OCI-LY1 (cell line): ENCODE measurements at regions not wholly inside any gene's neighbourhood (a gene's known extent, or its start where the extent isn't known, plus 50 kb on each side); places are given as distances from the start of the nearest gene placed in this dataset.

Source experiments
- H2AFZ ChIP-seq: fragments of 200-600 bp; sonication (generic), shearing (Covaris generic); 2 replicates; pipeline ENCODE4 v1.6.0; 2014; ENCODE audit warnings: antibody characterized with exemption, mild to moderate bottlenecking, low read length
- H3F3A ChIP-seq: fragments of 200-600 bp; sonication (generic), shearing (Covaris generic); 2 replicates; pipeline ENCODE4 v1.6.0; 2014; ENCODE audit warnings: mild to moderate bottlenecking, antibody characterized with exemption, low read length, moderate library complexity; ENCODE audit not compliant: insufficient read depth
- H3K27ac ChIP-seq: fragments of 200-600 bp; sonication (generic); 2 replicates; pipeline ENCODE4 v1.5.1; 2014; ENCODE audit warnings: low read length, mixed run types, mild to moderate bottlenecking, low read depth; ENCODE audit not compliant: poor library complexity, severe bottlenecking
- H3K27me3 ChIP-seq: fragments of 200-600 bp; sonication (generic); 2 replicates; pipeline ENCODE4 v1.6.0; 2014; ENCODE audit warnings: antibody characterized with exemption, mild to moderate bottlenecking, low read length, moderate library complexity; ENCODE audit not compliant: insufficient read depth
- H3K36me3 ChIP-seq: fragments of 200-600 bp; sonication (generic); 2 replicates; pipeline ENCODE4 v1.6.1; 2014; ENCODE audit warnings: mild to moderate bottlenecking, antibody characterized with exemption, low read length, moderate library complexity, mixed read lengths; ENCODE audit not compliant: insufficient read depth
- H3K4me1 ChIP-seq: fragments of 200-600 bp; sonication (generic); 2 replicates; pipeline ENCODE4 v1.5.1; 2014; ENCODE audit warnings: mild to moderate bottlenecking, low read length, moderate library complexity; ENCODE audit not compliant: insufficient read depth, severe bottlenecking
- H3K4me2 ChIP-seq: fragments of 200-600 bp; sonication (generic), shearing (Covaris generic); 2 replicates; pipeline ENCODE4 v1.6.1; 2014; ENCODE audit warnings: low read length
- H3K4me3 ChIP-seq: fragments of 200-600 bp; sonication (generic); 2 replicates; pipeline ENCODE4 v1.5.1; 2014; ENCODE audit warnings: low read length, low read depth, mild to moderate bottlenecking, mixed read lengths; ENCODE audit not compliant: poor library complexity, severe bottlenecking
- H3K79me2 ChIP-seq: fragments of 200-600 bp; shearing (Covaris generic); 2 replicates; pipeline ENCODE4 v1.6.1; 2016; ENCODE audit warnings: mixed run types, low read length, mixed read lengths; ENCODE audit not compliant: insufficient read depth
- H3K9ac ChIP-seq: fragments of 200-600 bp; sonication (generic), shearing (Covaris generic); 2 replicates; pipeline ENCODE4 v1.6.1; 2014; ENCODE audit warnings: mild to moderate bottlenecking, low read length, mixed read lengths
- H3K9me2 ChIP-seq: fragments of 200-600 bp; sonication (generic), shearing (Covaris generic); 2 replicates; pipeline ENCODE4 v1.6.1; 2014; ENCODE audit warnings: low read depth, mild to moderate bottlenecking, low read length, mixed read lengths
- H3K9me3 ChIP-seq: fragments of 200-600 bp; shearing (Covaris generic); 2 replicates; pipeline ENCODE4 v1.6.1; 2014; ENCODE audit warnings: low read length, mixed read lengths
- H4K20me1 ChIP-seq: fragments of 200-600 bp; sonication (generic), shearing (Covaris generic); 2 replicates; pipeline ENCODE4 v1.6.0; 2016; ENCODE audit warnings: mild to moderate bottlenecking, low read length; ENCODE audit not compliant: insufficient read depth
- EZH2 ChIP-seq: fragments of 200-600 bp; sonication (generic), shearing (Covaris generic); IDR thresholded peaks from 2 replicates; pipeline ENCODE4 v1.8.0; 2017; ENCODE audit warnings: borderline replicate concordance, mixed run types, mild to moderate bottlenecking, antibody characterized with exemption, low read length, moderate library complexity, mixed read lengths
- TF ChIP-seq, protein P1 (sequence below): fragments of 200-600 bp; sonication (generic), shearing (Covaris generic); IDR thresholded peaks from 2 replicates; pipeline ENCODE4 v1.5.1; 2017; ENCODE audit warnings: mild to moderate bottlenecking, antibody characterized with exemption, low read length, moderate library complexity, mixed read lengths

DNA sequence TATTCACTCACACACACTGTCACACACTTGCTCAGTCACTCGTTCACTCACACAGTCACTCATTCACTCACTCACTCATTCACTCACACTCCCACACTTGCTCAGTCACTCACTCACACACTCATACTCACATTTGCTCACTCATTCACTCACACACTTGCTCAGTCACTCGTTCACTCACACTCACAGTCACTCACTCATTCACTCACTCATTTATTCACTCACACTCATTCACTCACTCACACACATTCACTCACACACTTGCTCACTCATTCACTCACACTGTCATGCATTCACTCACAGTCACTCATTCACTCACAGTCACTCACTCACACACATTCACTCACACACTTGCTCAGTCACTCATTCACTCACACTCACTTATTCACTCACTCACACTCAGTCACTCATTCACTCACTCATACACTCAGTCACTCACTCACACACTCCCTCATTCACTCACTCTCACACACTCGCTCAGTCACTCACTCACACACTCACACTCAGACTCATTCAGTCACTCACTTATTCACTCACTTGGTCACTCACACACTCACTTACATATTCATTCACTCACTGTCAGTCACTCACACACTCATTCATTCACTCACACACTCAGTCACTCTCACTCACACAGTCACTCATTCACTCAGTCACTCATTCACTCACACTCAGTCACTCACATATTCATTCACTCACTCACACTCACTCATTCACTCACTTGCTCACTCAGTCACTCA, 167.0 kb upstream of the C1orf174 start:
- TF ChIP-seq EZH2 = no peak
- TF ChIP-seq, protein P1, sequence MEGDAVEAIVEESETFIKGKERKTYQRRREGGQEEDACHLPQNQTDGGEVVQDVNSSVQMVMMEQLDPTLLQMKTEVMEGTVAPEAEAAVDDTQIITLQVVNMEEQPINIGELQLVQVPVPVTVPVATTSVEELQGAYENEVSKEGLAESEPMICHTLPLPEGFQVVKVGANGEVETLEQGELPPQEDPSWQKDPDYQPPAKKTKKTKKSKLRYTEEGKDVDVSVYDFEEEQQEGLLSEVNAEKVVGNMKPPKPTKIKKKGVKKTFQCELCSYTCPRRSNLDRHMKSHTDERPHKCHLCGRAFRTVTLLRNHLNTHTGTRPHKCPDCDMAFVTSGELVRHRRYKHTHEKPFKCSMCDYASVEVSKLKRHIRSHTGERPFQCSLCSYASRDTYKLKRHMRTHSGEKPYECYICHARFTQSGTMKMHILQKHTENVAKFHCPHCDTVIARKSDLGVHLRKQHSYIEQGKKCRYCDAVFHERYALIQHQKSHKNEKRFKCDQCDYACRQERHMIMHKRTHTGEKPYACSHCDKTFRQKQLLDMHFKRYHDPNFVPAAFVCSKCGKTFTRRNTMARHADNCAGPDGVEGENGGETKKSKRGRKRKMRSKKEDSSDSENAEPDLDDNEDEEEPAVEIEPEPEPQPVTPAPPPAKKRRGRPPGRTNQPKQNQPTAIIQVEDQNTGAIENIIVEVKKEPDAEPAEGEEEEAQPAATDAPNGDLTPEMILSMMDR = no peak
- H3K9me2 ChIP-seq = no peaks in the 10 kb centered on the region
- H3K4me1 ChIP-seq = peaks cover 28% of the 10 kb centered on the region
- no peaks in the 10 kb centered on the region for H3K36me3 ChIP-seq
- H3K79me2 ChIP-seq = no peaks in the 10 kb centered on the region
- no peak overlapping the region for H3K4me3 ChIP-seq
- no peak overlapping the region for H3K4me2 ChIP-seq
- H3K9me3 ChIP-seq = no peaks in the 10 kb centered on the region
- no peaks in the 10 kb centered on the region for H3K27me3 ChIP-seq
- H3K9ac ChIP-seq = no peak overlapping the region
- H4K20me1 ChIP-seq = no peaks in the 10 kb centered on the region
- no peak overlapping the region for H3K27ac ChIP-seq
- no peaks in the 10 kb centered on the region for H3F3A ChIP-seq
- no peak overlapping the region for H2AFZ ChIP-seq

GRCh38 chr1:4068076-4068475, 168.0 kb upstream of the C1orf174 start:
- no peaks in the 10 kb centered on the region for H3K9me3 ChIP-seq
- H3K4me2 ChIP-seq = no peak overlapping the region
- no peak overlapping the region for H3K9ac ChIP-seq
- no peak for TF ChIP-seq EZH2
- TF ChIP-seq, protein P1 = no peak
- H3F3A ChIP-seq = no peaks in the 10 kb centered on the region
- no peaks in the 10 kb centered on the region for H3K9me2 ChIP-seq
- H3K36me3 ChIP-seq = no peaks in the 10 kb centered on the region
- no peak overlapping the region for H3K4me3 ChIP-seq
- H4K20me1 ChIP-seq = no peaks in the 10 kb centered on the region
- no peaks in the 10 kb centered on the region for H3K27me3 ChIP-seq
- H3K79me2 ChIP-seq = no peaks in the 10 kb centered on the region
- no peak overlapping the region for H3K27ac ChIP-seq
- H2AFZ ChIP-seq = no peak overlapping the region
- peaks cover 35% of the 10 kb centered on the region for H3K4me1 ChIP-seq

- H3K9ac ChIP-seq = no peak overlapping the region
- no peak overlapping the region for H3K27ac ChIP-seq
- H3K36me3 ChIP-seq = no peaks in the 10 kb centered on the region
- H3K4me1 ChIP-seq = peaks cover 40% of the 10 kb centered on the region
- no peak overlapping the region for H3K4me2 ChIP-seq
- no peaks in the 10 kb centered on the region for H3K9me3 ChIP-seq
- TF ChIP-seq EZH2 = no peak
- TF ChIP-seq, protein P1 = no peak
- no peak overlapping the region for H3K4me3 ChIP-seq
- no peaks in the 10 kb centered on the region for H4K20me1 ChIP-seq
- no peaks in the 10 kb centered on the region for H3K79me2 ChIP-seq
- no peaks in the 10 kb centered on the region for H3K27me3 ChIP-seq
- H2AFZ ChIP-seq = no peak overlapping the region
- no peaks in the 10 kb centered on the region for H3F3A ChIP-seq
- no peaks in the 10 kb centered on the region for H3K9me2 ChIP-seq
Measured at GRCh38 chr1:4071653-4072052, 171.6 kb upstream of the C1orf174 start.
